ENCODE measurements at regions not wholly inside any gene's neighbourhood (a gene's known extent, or its start where the extent isn't known, plus 50 kb on each side); places are given as distances from the start of the nearest gene placed in this dataset.

- TF ChIP-seq FOXK2 (IDR thresholded peaks at IDR 0.05) (no peak), PKNOX1 (IDR thresholded peaks at IDR 0.05) (no peak), LEF1 (IDR thresholded peaks at IDR 0.05; ENCODE audit: borderline replicate concordance) (no peak), TARDBP (IDR thresholded peaks at IDR 0.05) (no peak), NFRKB (IDR thresholded peaks at IDR 0.05) (no peak), ZNF384 (IDR thresholded peaks at IDR 0.05) (no peak), HDGF (IDR thresholded peaks at IDR 0.05; ENCODE audit: borderline replicate concordance) (no peak), FOXA1 (IDR thresholded peaks at IDR 0.05) (no peak), CTBP1 (IDR thresholded peaks at IDR 0.05; ENCODE audit: borderline replicate concordance) (no peak), BHLHE40 (IDR thresholded peaks at IDR 0.05; ENCODE audit: borderline replicate concordance) (no peak), ARNT (IDR thresholded peaks at IDR 0.05) (no peak), SP1 (IDR thresholded peaks at IDR 0.05) (no peak), SUZ12 (IDR thresholded peaks at IDR 0.05) (no peak), ELF4 (IDR thresholded peaks at IDR 0.05) (no peak)
- DNase-seq (ENCODE audit: extremely low spot score), result no peak
- ChIA-PET CTCF (interaction anchor here (1.4 to 2.4 kb wide), 3 partner anchors 348 to 595 kb away, joined by 4 to 28 read pairs (median 14); no protein-coding TSS in a partner anchor), POLR2A (no interaction called here)
Measured at GRCh38 chr5:104177651-104178050, 615.1 kb upstream of the NUDT12 start.

GRCh38 chr5:104172976-104173375 is 610.4 kb upstream of the NUDT12 start:
- POLR2A ChIA-PET, result no interaction called here

GRCh38 chr5:104171958-104172690 is 609.5 kb upstream of the NUDT12 start:
- POLR2A ChIA-PET, result no interaction called here
- CTCF ChIA-PET, result no interaction called here
- TF ChIP-seq NFRKB (IDR thresholded peaks at IDR 0.05) (no peak), PKNOX1 (IDR thresholded peaks at IDR 0.05) (no peak), CTBP1 (IDR thresholded peaks at IDR 0.05; ENCODE audit: borderline replicate concordance) (no peak), HDGF (IDR thresholded peaks at IDR 0.05; ENCODE audit: borderline replicate concordance) (no peak)
- DNase-seq (ENCODE audit: extremely low spot score), result no peak

More at GRCh38 chr5:104172976-104173375, 610.4 kb upstream of the NUDT12 start:
- CTCF ChIA-PET, result no interaction called here
- peak; percentile 86 for TF ChIP-seq ZNF384 (IDR thresholded peaks at IDR 0.05)
- TF ChIP-seq NFRKB (IDR thresholded peaks at IDR 0.05), result no peak
- TF ChIP-seq PKNOX1 (IDR thresholded peaks at IDR 0.05), result peak; percentile 77
- TF ChIP-seq FOXA1 (IDR thresholded peaks at IDR 0.05), result no peak
- TF ChIP-seq HDGF (IDR thresholded peaks at IDR 0.05; ENCODE audit: borderline replicate concordance), result no peak
- no peak for TF ChIP-seq CTBP1 (IDR thresholded peaks at IDR 0.05; ENCODE audit: borderline replicate concordance)
- no peak for TF ChIP-seq SUZ12 (IDR thresholded peaks at IDR 0.05)
- no peak for DNase-seq (ENCODE audit: extremely low spot score)

- no peak for DNase-seq (ENCODE audit: extremely low spot score)
- POLR2A ChIA-PET, result no interaction called here
- CTCF ChIA-PET, result no interaction called here
- TF ChIP-seq L3MBTL2 (conservative IDR thresholded peaks at IDR 0.05), result no peak
- no peak for TF ChIP-seq CTBP1 (IDR thresholded peaks at IDR 0.05; ENCODE audit: borderline replicate concordance)
Measured at GRCh38 chr5:104170926-104171325, 608.3 kb upstream of the NUDT12 start.

GRCh38 chr5:104146652-104147051 is 584.1 kb upstream of the NUDT12 start:
- TF ChIP-seq LEF1 (IDR thresholded peaks at IDR 0.05; ENCODE audit: borderline replicate concordance) (no peak), FOXA1 (IDR thresholded peaks at IDR 0.05) (no peak), ARNT (IDR thresholded peaks at IDR 0.05) (no peak), BHLHE40 (IDR thresholded peaks at IDR 0.05; ENCODE audit: borderline replicate concordance) (no peak), ZNF384 (IDR thresholded peaks at IDR 0.05) (no peak), SUZ12 (IDR thresholded peaks at IDR 0.05) (no peak), FOXK2 (IDR thresholded peaks at IDR 0.05) (no peak), L3MBTL2 (conservative IDR thresholded peaks at IDR 0.05) (no peak), CTBP1 (IDR thresholded peaks at IDR 0.05; ENCODE audit: borderline replicate concordance) (no peak), HDGF (IDR thresholded peaks at IDR 0.05; ENCODE audit: borderline replicate concordance) (no peak), SP1 (IDR thresholded peaks at IDR 0.05) (no peak), FOXM1 (IDR thresholded peaks at IDR 0.05; ENCODE audit: borderline replicate concordance) (no peak), PKNOX1 (IDR thresholded peaks at IDR 0.05) (no peak), TARDBP (IDR thresholded peaks at IDR 0.05) (no peak), ELF4 (IDR thresholded peaks at IDR 0.05) (no peak), NFRKB (IDR thresholded peaks at IDR 0.05) (no peak)
- ChIA-PET POLR2A (no interaction called here), CTCF (interaction anchor here (0.6 kb wide), 1 partner anchor 257 kb away, joined by 7 read pairs; no protein-coding TSS in a partner anchor)
- no peak for DNase-seq (ENCODE audit: extremely low spot score)

- TF ChIP-seq SUZ12 (IDR thresholded peaks at IDR 0.05) (no peak), FOXA1 (IDR thresholded peaks at IDR 0.05) (no peak), SP1 (IDR thresholded peaks at IDR 0.05) (no peak), ELF4 (IDR thresholded peaks at IDR 0.05) (no peak), ARNT (IDR thresholded peaks at IDR 0.05) (no peak), NFRKB (IDR thresholded peaks at IDR 0.05) (no peak), L3MBTL2 (conservative IDR thresholded peaks at IDR 0.05) (no peak), FOXM1 (IDR thresholded peaks at IDR 0.05; ENCODE audit: borderline replicate concordance) (no peak)
- CTCF ChIA-PET, result no interaction called here
- POLR2A ChIA-PET, result no interaction called here
- DNase-seq (ENCODE audit: extremely low spot score), result no peak
Measured at GRCh38 chr5:104139840-104140239, 577.3 kb upstream of the NUDT12 start.

Measured in HEK293T (cell line).